ENCODE measurements at regions not wholly inside any gene's neighbourhood (a gene's known extent, or its start where the extent isn't known, plus 50 kb on each side); places are given as distances from the start of the nearest gene placed in this dataset.
A peak's percentile ranks its signal among the peaks of the same experiment; 100 is the strongest.

DNA sequence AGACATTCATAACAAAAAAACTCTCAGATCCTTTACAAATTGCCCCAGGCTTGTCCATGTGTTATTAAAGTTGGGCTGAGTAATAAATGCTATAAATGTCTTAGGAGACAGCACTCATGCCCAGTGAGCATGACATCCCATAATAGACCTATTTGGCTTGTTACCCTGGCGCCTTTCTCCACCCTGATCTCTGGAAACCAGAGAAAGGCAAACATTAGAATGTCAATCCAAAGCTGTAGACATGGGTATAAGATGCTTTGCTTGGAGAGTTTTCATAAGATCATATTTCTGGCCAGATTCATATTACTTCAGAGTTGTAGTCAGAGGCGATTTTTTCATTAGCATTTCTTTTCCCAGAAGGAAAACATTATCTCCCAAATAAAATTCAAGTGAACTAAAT is 161.3 kb upstream of the UBASH3B start (continued):
- no peak for TF ChIP-seq USF2 (IDR thresholded peaks at IDR 0.05; ENCODE audit: low read depth, low read length)

DNA sequence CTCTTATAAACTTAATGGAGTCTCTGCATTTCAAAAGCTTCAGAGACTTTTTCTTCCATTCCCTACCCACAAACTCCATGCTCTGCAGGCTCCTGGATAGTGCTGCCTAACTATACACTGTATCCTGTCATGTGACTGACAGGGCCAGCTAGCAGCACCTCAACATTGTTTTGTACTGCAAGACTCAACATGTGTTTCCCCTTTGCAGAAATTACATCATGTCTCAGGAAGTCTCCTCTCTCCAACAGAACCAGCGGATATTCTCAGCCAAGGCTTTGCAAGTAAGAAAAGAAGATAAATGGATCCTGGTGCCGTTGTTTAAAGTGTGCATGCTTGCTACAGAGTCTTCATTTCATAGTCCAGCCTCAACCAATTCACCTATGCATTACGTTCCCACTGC is 164.0 kb upstream of the UBASH3B start:
- no CpG with 5 or more reads among the region's 3 CpGs for WGBS, 2 experiments (ENCODE audit: extremely low coverage in 2 of 2, insufficient read length in 1 of 2)
- dilution Hi-C loops (cut with HindIII; ENCODE audit: low sequenced_read_pairs, unreplicated experiment), result no loop called here
- Histone ChIP-seq H3K27ac (ENCODE audit: insufficient read depth, low read length) (peak overlapping the region; percentile 32; the same call in 1 of the 2 replicates), H3K9me1 (ENCODE audit: insufficient read depth, low read length) (no peaks in the 10 kb centered on the region), H3K23ac (ENCODE audit: low read depth, low read length) (no peak overlapping the region), H3K14ac (replicated peaks; ENCODE audit: low read depth, low read length) (no peak overlapping the region), H2BK5ac (ENCODE audit: low read depth, low read length, poor library complexity, severe bottlenecking) (no peak overlapping the region), H3K56ac (ENCODE audit: extremely low read depth, insufficient read depth, low read length) (no peak overlapping the region), H2AK9ac (replicated peaks; ENCODE audit: low read depth, low read length, poor library complexity) (no peak overlapping the region), H3K18ac (ENCODE audit: low read depth, low read length) (no peak overlapping the region), H2AK5ac (ENCODE audit: low read depth, low read length) (no peak overlapping the region), H3K79me1 (ENCODE audit: low read depth in 1 of 2, low read length in 2 of 2) (no peaks in the 10 kb centered on the region), H4K8ac (ENCODE audit: low read depth in 2 of 2, low read length in 2 of 2) (no peak overlapping the region), H3K4me2 (ENCODE audit: low read depth, low read length) (no peak overlapping the region; the same call in 1 of the 2 replicates), H3K4me1 (ENCODE audit: control insufficient read depth, insufficient read depth, low read length) (peaks cover 4% of the 10 kb centered on the region; the same call in 1 of the 2 replicates), H3K36me3 (ENCODE audit: control insufficient read depth, insufficient read depth, low read length) (no peaks in the 10 kb centered on the region), H3K9me3 (ENCODE audit: control insufficient read depth, insufficient read depth, low read length) (no peaks in the 10 kb centered on the region), H4K5ac (ENCODE audit: low read depth, low read length) (no peak overlapping the region), H2BK20ac (ENCODE audit: low read depth, low read length) (no peak overlapping the region), H3K9ac (ENCODE audit: low read depth, low read length) (no peak overlapping the region), H3K4me3 (ENCODE audit: insufficient read depth, low read depth, low read length) (no peak overlapping the region), H2BK120ac (ENCODE audit: low read depth, low read length) (no peak overlapping the region), H4K91ac (ENCODE audit: insufficient read depth, low read depth, low read length) (no peak overlapping the region), H4K20me1 (ENCODE audit: insufficient read depth, low read length) (no peaks in the 10 kb centered on the region), H2AFZ (replicated peaks; ENCODE audit: low read length, poor library complexity) (no peak overlapping the region), H3K27me3 (ENCODE audit: control insufficient read depth, insufficient read depth, low read length) (peaks cover 4% of the 10 kb centered on the region; the same call in 1 of the 2 replicates), H2BK15ac (ENCODE audit: low read depth, low read length) (no peak overlapping the region), H3K4ac (ENCODE audit: low read depth, low read length) (no peak overlapping the region)
- DNase-seq (peak; percentile 75), ATAC-seq (ENCODE audit: low read depth) (peak; percentile 60; the same call in 1 of the 2 replicates)
- intact Hi-C loops (cut with micrococcal nuclease), result no loop called here
- CTCF ChIA-PET, result no interaction called here
- BruUV-seq (replicated peaks), result no TSS peak
- POLR2A ChIA-PET (ENCODE audit: unreplicated experiment), result no interaction called here
- in situ Hi-C loops (cut with MboI; ENCODE audit: low sequenced_read_pairs), result no loop called here
- no peak for TF ChIP-seq RFX5 (IDR thresholded peaks at IDR 0.05; ENCODE audit: low read depth, low read length)
